GM18909 (cell line): ENCODE measurements at regions not wholly inside any gene's neighbourhood (a gene's known extent, or its start where the extent isn't known, plus 50 kb on each side); places are given as distances from the start of the nearest gene placed in this dataset.
"Not testable (repeated sequence)": the region's sequence is repeated elsewhere in the genome, so short reads cannot be mapped to it uniquely, and the experiment has no call there.

ENCODE experiments used
- ATAC-seq: cut with Tn5 transposase; IDR thresholded peaks from one replicate; pipeline ENCODE4 v1.9.1; 2021; ENCODE audit warnings: mild to moderate bottlenecking; ENCODE audit not compliant: unreplicated experiment, poor library complexity

DNA sequence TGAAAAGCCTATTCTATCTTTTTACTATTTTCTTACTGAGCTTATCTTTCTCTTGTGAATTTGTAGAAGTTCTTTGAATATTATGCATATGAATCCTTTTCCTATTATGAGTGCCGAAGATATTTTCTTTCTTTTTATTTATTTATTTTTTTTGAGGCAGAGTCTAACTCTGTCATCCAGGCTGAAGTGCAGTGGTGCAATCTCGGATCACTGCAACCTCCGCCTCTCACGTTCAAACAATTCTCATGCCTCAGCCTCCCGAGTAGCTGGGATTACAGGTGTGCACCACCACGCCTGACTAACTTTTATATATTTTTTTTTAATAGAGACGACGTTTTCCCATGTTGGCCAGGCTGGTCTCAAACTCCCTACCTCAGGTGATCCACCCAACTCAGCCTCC, 109.8 kb downstream of the RHOU start:
- no peak for ATAC-seq

GRCh38 chr1:228846952-228847351, 111.7 kb downstream of the RHOU start:
- ATAC-seq: no peak

- ATAC-seq: not testable (repeated sequence)
Observed at GRCh38 chr1:228847451-228847850, 112.2 kb downstream of the RHOU start.

DNA sequence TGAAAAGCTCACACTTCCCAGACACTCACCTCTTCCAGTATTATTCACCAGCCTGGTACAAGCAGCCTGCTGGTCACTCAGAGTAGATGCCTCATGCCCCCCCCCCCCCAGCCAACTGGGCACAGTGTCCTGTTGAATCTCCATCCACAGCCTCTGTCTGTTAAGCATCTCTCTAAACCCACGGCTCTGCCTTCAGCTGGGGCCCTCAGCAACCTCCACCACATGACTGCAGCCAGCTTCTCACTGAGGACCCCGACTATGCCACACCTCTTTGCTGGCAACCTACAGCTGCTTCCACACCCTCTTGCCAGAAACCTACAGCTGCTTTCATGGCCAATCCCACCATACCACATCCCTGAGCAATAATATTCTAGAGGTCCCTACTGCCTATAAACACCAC, 113.1 kb downstream of the RHOU start:
- no peak for ATAC-seq

- ATAC-seq: peak; percentile 87
Observed at GRCh38 chr1:228849011-228849541, 113.8 kb downstream of the RHOU start.

GRCh38 chr1:228850141-228851100, 115.1 kb downstream of the RHOU start:
- no peak for ATAC-seq

DNA sequence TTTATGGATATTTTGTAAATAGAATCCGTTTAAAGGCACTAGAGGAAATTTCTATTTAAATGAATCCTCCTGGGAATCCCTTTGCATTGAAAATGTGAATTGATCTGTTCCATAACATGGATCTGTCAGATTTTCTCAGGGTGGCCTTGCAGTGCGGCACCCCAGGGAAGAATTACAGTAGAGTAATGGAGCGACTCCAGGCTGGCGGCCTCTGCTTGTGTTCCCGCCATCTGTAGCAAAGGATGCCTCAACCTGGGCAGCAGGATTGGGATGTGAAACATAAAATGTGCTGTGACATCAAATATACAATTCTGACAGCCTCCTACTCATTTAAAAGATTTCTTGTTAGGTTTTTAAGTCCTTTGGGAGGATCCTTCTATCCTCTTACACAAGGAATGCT, 115.9 kb downstream of the RHOU start:
- no peak for ATAC-seq

- ATAC-seq: no peak
Observed at GRCh38 chr1:228851618-228852017, 116.3 kb downstream of the RHOU start.

- no peak for ATAC-seq
Observed at GRCh38 chr1:228852024-228852423, 116.7 kb downstream of the RHOU start.

GRCh38 chr1:228852511-228853088, 117.3 kb downstream of the RHOU start:
- no peak for ATAC-seq

DNA sequence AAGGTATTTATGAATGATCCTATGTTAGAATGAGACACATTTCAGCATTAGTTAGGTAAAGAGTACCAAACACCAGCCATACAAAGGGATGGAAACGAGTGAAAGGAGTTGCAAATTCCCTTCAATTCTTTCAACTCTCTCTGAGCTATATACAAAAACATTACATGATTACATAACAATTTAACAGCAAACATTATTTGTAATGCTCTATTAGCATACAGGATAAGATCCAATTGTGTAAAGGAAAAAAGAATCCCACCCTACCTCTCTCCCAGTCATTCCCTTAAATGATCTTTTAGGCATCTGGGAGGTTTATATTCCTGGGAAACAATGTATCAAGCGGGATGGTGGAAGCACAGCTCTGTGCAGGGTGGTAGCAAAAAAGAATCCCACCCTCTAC, 117.9 kb downstream of the RHOU start:
- ATAC-seq: no peak

DNA sequence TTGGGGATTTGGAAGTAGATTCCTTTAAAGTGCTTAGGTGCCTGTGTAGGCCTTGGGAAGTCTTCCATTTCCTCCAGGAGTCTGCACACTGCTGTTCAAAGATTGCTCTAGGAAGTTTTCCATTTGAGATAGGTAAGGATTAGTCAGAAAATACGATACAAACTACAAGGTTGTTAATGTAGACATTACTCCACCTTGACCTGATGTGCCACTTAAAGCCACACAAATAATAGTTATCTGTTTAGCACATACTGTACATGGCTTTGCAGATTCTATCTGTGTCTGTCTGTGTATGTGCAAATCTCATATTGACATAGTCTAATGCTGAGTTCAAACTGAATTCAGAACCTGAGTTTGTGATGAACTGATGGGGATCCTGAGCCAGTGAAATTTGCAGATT, 118.4 kb downstream of the RHOU start:
- ATAC-seq: no peak

DNA sequence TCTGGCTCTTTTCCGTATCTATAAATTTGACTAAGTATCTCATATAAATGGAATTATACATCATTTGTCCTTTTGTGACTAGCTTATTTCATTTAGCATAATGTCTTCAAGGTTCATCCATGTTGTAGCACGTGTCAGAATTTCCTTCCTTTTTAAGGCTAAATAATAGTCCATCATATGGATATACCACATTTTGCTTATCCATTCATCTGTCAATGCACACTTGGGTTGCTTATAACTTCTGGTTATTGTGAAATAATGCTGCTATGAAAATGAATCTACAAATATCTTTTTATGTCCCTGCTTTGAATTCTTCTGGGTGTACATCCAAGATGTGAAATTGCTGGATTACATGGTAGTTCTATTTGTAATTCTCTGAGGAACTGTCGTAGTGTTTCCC, 119.6 kb downstream of the RHOU start:
- ATAC-seq: no peak

DNA sequence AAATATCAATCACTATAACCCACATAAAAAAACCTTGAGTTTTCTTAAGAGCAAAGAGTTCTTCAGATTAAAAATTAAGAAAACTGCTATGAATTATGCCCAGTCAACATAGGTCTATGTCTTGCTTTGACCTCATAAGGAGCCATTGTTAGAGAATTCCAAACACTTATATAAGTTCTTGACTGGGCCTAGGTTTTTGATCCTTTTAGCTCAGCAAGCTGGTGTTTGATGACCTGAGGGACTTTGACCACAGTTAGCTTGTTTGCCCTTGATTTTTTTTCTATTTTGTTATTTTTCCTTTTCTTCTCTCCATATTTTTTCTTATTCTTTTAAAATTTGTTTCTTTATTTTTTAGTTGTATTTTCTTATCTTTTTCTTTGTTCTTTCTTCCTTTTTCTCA, 122.3 kb downstream of the RHOU start:
- ATAC-seq: no peak

DNA sequence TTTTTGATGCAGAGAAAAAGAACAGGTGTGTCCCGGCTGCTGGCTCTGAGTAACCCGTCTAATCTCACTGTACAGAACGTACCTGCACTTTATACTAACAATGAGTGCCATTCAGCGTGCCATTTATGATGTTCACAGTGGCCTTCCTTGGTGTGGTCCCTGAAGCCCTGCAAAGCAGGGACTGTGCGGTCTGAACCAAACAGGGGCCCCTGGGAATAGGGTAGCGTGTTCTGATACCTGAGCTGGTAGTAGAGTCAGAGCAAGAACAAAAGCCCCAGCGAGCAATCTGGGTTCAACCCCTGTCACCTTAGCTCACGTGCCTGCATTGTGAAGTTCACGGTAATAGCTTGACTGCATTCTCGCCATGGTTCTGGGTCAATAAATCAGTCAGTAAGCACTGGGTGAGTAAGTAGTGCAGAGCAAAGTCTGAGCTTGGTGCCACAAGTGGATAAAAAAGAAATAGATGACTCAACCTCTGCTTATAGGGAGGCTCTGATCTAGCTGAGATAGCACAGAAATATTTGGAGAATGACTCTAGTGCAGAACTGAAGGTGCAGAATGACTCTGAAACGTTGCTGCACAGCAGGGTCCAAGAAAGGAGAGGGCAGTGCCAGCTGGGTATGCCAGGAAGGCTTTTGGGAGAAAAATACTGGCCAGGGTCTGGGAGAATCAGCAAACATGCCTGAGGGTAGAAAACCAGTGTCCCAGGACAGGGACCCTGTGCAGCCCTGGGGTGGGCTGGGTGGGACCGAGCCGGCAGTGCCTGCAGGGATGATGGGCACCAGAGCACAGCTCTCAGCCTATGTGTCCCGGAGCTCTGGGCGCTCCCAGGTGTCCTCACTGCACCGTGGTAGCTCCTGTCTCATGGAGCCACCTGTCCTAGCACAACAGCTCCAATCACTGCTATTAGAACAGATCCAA, 125.9 kb downstream of the RHOU start:
- ATAC-seq: peak; percentile 79

DNA sequence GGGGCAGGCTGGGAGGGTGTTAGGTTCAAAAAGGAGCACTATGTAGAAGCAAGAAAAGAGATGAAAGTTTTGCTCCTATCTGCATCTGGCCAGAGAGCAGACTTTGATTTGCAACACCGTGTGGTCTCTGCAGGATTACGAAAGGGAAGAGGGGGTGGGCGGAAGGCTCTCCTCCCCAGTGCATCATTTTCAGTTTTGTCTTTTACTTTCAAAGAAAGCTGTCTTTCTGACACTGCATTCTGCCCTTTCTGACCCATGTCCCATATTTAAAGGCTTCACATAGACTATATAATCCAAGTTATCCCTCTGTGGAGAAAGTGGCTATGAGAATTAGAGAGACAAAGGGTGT, 126.5 kb downstream of the RHOU start:
- peak; percentile 36 for ATAC-seq

GRCh38 chr1:228862542-228863505, 127.5 kb downstream of the RHOU start:
- no peak for ATAC-seq

- no peak for ATAC-seq
Observed at GRCh38 chr1:228863776-228864175, 128.5 kb downstream of the RHOU start.

GRCh38 chr1:228865627-228866330, 130.5 kb downstream of the RHOU start:
- ATAC-seq: no peak
